MV-4-11 (cell line): ENCODE measurements at regions not wholly inside any gene's neighbourhood (a gene's known extent, or its start where the extent isn't known, plus 50 kb on each side); places are given as distances from the start of the nearest gene placed in this dataset.
A peak's percentile ranks its signal among the peaks of the same experiment; 100 is the strongest.
"Not testable (repeated sequence)": the region's sequence is repeated elsewhere in the genome, so short reads cannot be mapped to it uniquely, and the experiment has no call there.

ENCODE experiments used
- DNase-seq: peaks from one replicate; lab custom pipeline; 2025; lab: John Stamatoyannopoulos, UW

GRCh38 chr3:78086150-78086549 is 1046.3 kb downstream of the ROBO2 start:
- no peak for DNase-seq

- no peak for DNase-seq
Observed at GRCh38 chr3:78087134-78087533, 1047.2 kb downstream of the ROBO2 start.

DNA sequence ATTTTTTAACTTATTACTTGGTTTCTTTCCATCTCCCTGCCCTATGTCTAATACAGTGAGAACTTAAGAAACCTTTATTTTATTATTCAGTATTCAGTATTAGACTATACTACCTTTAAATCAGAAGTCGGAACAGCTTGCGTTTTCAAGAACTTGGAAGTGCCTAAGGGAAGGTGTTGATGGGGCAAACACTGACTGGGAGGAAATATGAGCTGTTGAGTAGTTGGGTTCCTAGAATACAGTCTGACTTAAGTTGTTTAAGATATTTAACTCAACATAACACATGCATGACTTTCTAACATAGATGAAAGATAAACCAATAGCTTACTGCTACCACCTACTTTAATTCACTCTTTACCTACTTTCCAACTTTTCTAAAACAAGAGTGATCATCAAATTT is 1048.1 kb downstream of the ROBO2 start:
- no peak for DNase-seq

DNA sequence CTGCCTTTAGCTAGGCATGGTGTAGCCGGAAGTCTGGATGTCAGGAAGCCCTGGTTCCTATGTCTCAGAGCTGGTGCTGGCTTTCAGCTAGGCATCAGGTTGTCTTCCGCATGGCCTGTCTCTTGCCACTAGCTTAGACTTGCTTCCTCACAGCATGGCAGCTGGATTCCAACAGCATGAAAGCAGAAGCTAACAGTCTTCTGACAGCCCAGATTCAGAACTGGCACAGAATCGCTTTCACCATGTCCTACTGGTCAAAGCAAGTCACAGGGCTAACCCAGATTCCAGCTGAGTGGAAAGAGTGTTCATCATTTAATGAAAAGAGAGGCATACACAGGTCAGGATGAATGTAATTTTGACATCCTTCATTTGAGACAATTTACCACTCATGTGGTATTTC is 1050.5 kb downstream of the ROBO2 start:
- DNase-seq = no peak

- no peak for DNase-seq
Observed at GRCh38 chr3:78091478-78092119, 1051.7 kb downstream of the ROBO2 start.

DNA sequence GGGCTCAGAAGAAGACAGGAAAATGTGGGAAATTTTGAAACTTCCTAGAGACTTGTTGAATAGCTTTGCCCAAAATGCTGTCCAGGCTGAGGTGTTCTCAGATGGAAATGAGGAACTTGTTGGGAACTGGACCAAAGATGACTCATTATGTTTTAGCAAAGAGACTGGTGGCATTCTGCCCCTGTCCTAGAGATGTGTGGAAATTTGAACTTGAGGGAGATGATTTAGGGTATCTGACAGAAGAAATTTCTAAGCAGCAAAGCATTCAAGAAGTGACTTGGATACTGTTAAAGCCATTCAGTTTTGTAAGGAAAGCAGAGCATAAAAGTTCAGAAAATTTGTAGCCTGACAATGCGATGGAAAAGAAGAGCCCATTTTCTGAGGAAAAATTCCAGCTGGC is 1052.7 kb downstream of the ROBO2 start:
- DNase-seq = peak; percentile 27

DNA sequence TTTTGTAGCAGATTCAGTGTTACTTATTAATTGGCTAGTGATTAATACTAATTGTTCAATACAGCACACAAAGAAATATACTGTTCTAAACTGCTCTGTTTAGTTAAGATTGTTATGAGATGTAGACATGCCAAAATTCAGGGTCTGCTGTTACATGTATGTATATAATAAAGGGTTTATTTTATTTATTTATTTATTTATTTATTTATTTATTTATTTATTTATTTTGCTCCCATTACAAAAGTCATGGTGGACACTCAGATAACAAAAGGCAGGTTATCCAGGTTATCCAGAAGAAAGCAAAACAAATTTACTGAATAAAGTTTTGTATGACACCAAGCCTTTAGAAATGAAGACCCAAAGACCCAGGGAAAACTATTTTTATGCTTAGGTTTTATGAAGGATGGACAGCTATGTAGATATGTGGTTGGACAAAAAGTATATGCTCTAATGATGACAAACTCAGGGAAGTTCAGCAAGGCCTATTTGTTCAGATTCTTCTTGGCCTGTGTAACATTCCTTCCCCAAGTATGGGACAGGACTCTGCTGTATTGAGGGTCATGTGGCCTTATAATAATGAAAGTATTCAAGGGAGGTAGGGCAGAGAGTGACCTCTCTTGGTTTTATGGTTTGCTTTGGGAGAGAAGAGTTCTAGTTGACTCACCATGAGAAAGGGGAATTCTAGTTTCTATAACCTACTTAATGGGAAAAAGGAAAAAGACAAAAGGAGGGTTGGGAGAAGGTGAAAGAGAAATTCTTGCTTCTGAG is 1056.8 kb downstream of the ROBO2 start:
- DNase-seq = no peak

DNA sequence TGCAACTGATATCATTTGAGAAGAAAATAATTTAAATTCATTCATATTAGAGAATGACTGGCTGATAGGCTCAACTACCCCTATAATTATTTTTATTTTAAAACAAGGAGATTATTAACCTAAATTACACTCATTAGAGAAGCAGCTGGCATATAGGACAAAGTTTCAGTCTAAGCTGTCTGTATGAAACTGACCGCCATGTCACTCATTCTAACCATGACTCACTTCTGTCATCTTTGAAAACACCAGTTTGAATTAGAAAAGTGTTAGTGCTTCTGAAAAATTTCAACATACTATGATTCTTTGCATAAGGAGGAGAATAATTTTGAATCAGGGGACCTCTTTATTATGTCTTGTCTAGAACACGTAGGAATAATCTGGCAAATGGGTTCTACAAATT is 1058.5 kb downstream of the ROBO2 start:
- no peak for DNase-seq

DNA sequence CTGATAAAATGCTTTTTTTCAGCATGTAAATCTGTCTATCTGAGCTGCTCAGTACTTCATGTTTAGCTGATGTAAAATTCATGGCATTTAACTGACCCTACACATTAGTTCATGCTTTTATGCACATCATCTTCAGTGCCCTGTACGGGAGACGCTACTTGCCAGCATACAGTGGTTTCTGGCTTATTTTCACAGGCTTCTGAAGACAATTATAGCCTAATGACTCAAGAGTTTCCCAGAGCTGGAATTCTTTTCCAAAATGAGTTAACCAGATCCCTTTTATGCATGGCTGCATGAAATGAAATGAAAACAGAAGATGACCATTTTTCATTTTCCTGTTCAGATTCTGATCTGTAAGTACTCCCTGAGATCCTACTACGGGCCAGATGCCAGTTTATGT is 1061.5 kb downstream of the ROBO2 start:
- DNase-seq = no peak

DNA sequence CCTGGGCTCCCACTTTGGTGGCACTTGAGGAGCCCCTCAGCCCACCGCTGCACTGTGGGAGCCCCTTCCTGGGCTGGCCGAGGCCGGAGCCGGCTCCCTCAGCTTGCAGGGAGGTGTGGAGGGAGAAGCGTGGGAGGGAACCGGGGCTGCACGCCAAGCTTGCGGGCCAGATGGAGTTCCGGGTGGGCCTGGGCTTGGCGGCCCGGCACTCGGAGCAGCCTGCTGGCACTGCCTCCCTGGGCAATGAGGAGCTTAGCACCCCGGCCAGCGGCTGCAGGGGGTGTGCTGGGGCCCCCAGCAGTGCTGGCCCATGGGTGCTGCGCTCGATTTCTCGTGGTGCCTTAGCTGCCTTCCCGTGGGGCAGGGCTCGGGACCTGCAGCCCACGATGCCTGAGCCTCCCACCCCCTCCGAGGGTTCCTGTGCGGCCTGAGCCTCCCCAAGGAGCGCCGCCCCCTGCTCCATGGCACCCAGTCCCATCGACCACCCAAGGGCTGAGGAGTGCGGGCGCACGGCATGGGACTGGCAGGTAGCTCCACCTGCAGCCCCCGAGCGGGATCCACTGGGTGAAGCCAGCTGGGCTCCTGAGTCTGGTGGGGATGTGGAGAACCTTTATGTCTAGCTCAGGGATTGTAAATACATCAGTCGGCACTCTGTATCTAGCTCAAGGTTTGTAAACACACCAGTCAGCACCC is 1068.5 kb downstream of the ROBO2 start:
- DNase-seq = not testable (repeated sequence)

GRCh38 chr3:78112291-78113010 is 1072.6 kb downstream of the ROBO2 start:
- no peak for DNase-seq

DNA sequence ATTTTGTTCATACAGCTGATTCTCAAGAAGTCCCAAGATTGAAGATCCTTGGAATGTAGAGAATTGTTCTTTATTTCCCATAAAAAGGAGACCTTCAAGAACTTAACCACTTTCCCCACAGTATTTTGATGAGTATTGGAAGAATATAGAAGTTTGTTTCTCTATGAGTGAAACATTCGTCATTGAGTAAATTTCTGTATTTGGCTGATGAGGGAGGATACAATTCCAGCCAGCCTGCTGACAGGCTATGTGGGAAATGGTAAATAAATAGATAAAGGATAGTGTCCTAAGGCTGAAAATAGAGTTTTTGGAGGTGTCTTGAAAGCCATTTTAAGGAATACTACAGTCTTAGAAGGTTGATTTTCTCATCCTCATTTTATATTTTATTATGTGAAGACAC is 1076.1 kb downstream of the ROBO2 start:
- DNase-seq = no peak

DNA sequence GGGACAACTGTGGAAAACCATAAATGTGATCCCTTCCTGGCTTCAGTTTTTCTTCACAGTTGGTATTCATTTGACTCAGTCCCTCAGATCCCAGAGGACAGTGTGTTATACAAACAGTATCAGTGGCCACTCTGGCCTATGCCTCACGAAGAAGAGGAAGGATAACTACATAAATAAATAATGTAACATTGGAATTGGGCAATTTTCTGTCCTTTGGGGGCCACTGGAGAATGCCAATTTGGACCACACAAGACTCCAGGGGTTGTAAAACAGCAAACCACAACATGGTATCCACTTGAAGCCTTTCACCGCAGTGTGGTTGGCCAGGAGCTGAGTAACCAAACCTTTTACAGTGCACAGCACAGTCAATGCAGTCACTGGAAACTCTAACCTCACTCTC is 1077.0 kb downstream of the ROBO2 start:
- DNase-seq = peak; percentile 28

- no peak for DNase-seq
Observed at GRCh38 chr3:78123058-78123457, 1083.2 kb downstream of the ROBO2 start.

- DNase-seq = no peak
Observed at GRCh38 chr3:78129707-78130106, 1089.8 kb downstream of the ROBO2 start.

- peak; percentile 92 for DNase-seq
Observed at GRCh38 chr3:78130741-78131290, 1090.9 kb downstream of the ROBO2 start.

- DNase-seq = no peak
Observed at GRCh38 chr3:78134496-78134895, 1094.6 kb downstream of the ROBO2 start.

GRCh38 chr3:78139166-78139565 is 1099.3 kb downstream of the ROBO2 start:
- no peak for DNase-seq

- DNase-seq = no peak
Observed at GRCh38 chr3:78140274-78140673, 1100.4 kb downstream of the ROBO2 start.

DNA sequence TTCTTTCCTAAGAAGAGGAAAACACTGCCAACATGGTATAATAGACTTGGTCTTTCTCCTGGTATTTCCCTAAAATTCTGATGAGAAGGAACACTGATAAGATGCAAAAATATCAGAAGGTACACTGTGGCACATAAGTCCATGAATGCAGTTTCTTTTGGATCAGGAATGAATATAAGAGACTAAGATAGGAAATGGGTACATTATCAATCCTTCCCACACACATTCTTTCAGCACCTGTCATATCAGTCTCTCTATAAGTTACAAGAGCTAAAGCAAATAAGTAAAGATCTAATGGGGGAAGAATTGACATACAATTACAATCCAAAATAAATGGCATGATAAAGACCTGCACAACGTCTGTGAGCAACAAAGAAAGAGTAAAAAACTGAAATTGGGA is 1101.0 kb downstream of the ROBO2 start:
- DNase-seq = no peak

DNA sequence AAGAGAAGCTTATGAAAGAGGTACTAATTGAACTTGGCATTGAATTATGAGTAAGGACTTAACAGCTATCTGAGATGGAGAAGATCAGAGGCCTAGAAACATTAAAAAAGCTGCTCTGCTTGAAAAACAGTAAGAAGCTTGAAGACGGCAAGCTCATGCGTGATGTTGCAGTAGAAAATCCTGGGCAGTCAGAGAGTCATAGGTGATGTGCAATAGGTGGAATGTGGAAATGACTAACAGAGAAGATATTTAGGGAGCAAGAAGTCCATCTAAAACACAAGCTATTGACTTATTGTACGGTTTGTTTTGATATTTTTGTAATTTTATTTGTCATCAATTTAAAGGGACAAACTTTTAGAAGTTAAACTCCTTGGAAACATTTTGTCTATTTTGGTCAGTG is 1101.4 kb downstream of the ROBO2 start:
- no peak for DNase-seq

- DNase-seq = no peak
Observed at GRCh38 chr3:78143000-78143399, 1103.1 kb downstream of the ROBO2 start.
